ENCODE measurements at regions not wholly inside any gene's neighbourhood (a gene's known extent, or its start where the extent isn't known, plus 50 kb on each side); places are given as distances from the start of the nearest gene placed in this dataset.

DNA sequence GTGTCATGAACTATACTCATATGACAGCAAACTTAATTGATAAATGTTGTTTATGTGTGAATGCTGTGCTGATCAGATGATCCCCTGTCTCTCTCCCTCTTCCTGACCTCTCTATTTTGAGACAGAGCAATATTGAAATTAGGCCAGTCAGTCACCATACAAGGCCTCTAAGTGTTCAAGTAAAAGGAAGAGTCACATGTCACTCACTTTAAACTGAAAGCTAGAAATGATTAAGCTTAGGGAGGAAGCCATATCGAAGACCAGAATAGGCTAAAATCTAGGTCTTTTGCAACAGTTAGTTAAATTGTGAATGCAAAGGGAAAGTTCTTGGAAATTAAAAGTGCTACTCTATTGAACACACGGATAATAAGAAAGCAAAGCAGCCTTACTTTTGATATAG is 498.6 kb downstream of the ZPLD1 start (continued):
- TF ChIP-seq CHD7 (IDR thresholded peaks at IDR 0.05; ENCODE audit: insufficient replicate concordance, low read length) (no peak), EP300 (IDR thresholded peaks at IDR 0.05; ENCODE audit: borderline replicate concordance in 1 of 2, low read depth in 2 of 2, low read length in 2 of 2) (no peak)
